WTC11 (cell line): ENCODE measurements at regions not wholly inside any gene's neighbourhood (a gene's known extent, or its start where the extent isn't known, plus 50 kb on each side); places are given as distances from the start of the nearest gene placed in this dataset.

ENCODE experiments used
- ATAC-seq: fragments of 200-7000 bp; cut with Tn5 transposase; 2 replicates; pipeline ENCODE4 v1.10.0; 2021; ENCODE audit warnings: mild to moderate bottlenecking, moderate library complexity
- CTCF ChIA-PET: fragments of 300-600 bp; sonication (Branson Sonifier 250); formaldehyde crosslinking; loops from one replicate; lab custom pipeline; 2021; ENCODE audit warnings: antibody characterized with exemption; lab: Charles Lee
- POLR2A ChIA-PET: fragments of 350-600 bp; sonication (Branson Sonifier 250); formaldehyde crosslinking; loops from one replicate; lab custom pipeline; 2021; ENCODE audit warnings: antibody characterized with exemption; lab: Charles Lee
- DNase-seq: peaks from one replicate; pipeline ENCODE4 v3.0.0; 2021; ENCODE audit warnings: low spot score
- H3K27ac Mint-ChIP-seq: 2 replicates; pipeline ENCODE4 v1.8.0; 2021; ENCODE audit warnings: mixed read lengths
- H3K27me3 Mint-ChIP-seq: 2 replicates; pipeline ENCODE4 v1.8.0; 2021; ENCODE audit warnings: low read depth, mild to moderate bottlenecking, moderate library complexity, mixed read lengths
- H3K36me3 Mint-ChIP-seq: 2 replicates; pipeline ENCODE4 v1.8.0; 2021; ENCODE audit warnings: mixed read lengths
- H3K4me1 Mint-ChIP-seq: 2 replicates; pipeline ENCODE4 v1.8.0; 2022; ENCODE audit warnings: mixed read lengths
- H3K4me3 Mint-ChIP-seq: 2 replicates; pipeline ENCODE4 v1.8.0; 2021; ENCODE audit warnings: mild to moderate bottlenecking, moderate library complexity, mixed read lengths
- H3K9me3 Mint-ChIP-seq: 2 replicates; pipeline ENCODE4 v1.8.0; 2021; ENCODE audit warnings: mixed read lengths
- ELF4 ChIP-seq: sonication (generic); formaldehyde crosslinking; IDR thresholded peaks from 2 replicates; pipeline ENCODE4 v1.8.1; 2022; ENCODE audit warnings: low read depth, mild to moderate bottlenecking, moderate library complexity, missing genetic modification reagents
- FOXP4 ChIP-seq: sonication (generic); formaldehyde crosslinking; IDR thresholded peaks from 2 replicates; pipeline ENCODE4 v1.8.0; 2022; ENCODE audit warnings: mild to moderate bottlenecking, missing genetic modification reagents
- IRF2 ChIP-seq: sonication (generic); formaldehyde crosslinking; IDR thresholded peaks from 2 replicates; pipeline ENCODE4 v1.8.0; 2022; ENCODE audit warnings: low read depth, missing genetic modification reagents, borderline replicate concordance
- MYBL2 ChIP-seq: sonication (generic); formaldehyde crosslinking; IDR thresholded peaks from 2 replicates; pipeline ENCODE4 v1.8.1; 2023; ENCODE audit warnings: mild to moderate bottlenecking, moderate library complexity, missing genetic modification reagents
- TEAD1 ChIP-seq: sonication (generic); formaldehyde crosslinking; IDR thresholded peaks from 2 replicates; pipeline ENCODE4 v1.8.0; 2022; ENCODE audit warnings: mild to moderate bottlenecking, missing genetic modification reagents
- ZNF423 ChIP-seq: fragments of 250-450 bp; sonication (Bioruptor Pico); IDR thresholded peaks from 2 replicates; pipeline ENCODE4 v2.1.2; 2022; ENCODE audit warnings: mild to moderate bottlenecking, moderate library complexity
- ZNF425 ChIP-seq: fragments of 250-450 bp; sonication (Bioruptor Pico); conservative IDR thresholded peaks from 2 replicates; pipeline ENCODE4 v1.9.0; 2021; ENCODE audit warnings: mild to moderate bottlenecking
- TF ChIP-seq, protein P1 (sequence below): fragments of 250-450 bp; sonication (Bioruptor Pico); IDR thresholded peaks from 2 replicates; pipeline ENCODE4 v1.9.0; 2021; ENCODE audit warnings: mild to moderate bottlenecking
- TF ChIP-seq, protein P2 (sequence below): fragments of 200-600 bp; IDR thresholded peaks from 2 replicates; pipeline ENCODE4 v1.8.0; 2022; ENCODE audit warnings: antibody characterized with exemption

GRCh38 chr5:18312016-18312415 is 677.8 kb downstream of the TAF11L14 start:
- peaks cover 19% of the 10 kb centered on the region for H3K36me3 Mint-ChIP-seq
- ChIA-PET CTCF (no interaction called here), POLR2A (interaction anchor here (0.6 kb wide), 1 partner anchor 526 kb away, joined by 5 read pairs; no protein-coding TSS in a partner anchor)
- H3K27ac Mint-ChIP-seq: no peak overlapping the region
- TF ChIP-seq ELF4 (CRISPR knock-in tag): no peak
- TF ChIP-seq ZNF423 (CRISPR knock-in tag): no peak
- no peak for TF ChIP-seq TEAD1 (CRISPR knock-in tag)
- TF ChIP-seq, protein P1, sequence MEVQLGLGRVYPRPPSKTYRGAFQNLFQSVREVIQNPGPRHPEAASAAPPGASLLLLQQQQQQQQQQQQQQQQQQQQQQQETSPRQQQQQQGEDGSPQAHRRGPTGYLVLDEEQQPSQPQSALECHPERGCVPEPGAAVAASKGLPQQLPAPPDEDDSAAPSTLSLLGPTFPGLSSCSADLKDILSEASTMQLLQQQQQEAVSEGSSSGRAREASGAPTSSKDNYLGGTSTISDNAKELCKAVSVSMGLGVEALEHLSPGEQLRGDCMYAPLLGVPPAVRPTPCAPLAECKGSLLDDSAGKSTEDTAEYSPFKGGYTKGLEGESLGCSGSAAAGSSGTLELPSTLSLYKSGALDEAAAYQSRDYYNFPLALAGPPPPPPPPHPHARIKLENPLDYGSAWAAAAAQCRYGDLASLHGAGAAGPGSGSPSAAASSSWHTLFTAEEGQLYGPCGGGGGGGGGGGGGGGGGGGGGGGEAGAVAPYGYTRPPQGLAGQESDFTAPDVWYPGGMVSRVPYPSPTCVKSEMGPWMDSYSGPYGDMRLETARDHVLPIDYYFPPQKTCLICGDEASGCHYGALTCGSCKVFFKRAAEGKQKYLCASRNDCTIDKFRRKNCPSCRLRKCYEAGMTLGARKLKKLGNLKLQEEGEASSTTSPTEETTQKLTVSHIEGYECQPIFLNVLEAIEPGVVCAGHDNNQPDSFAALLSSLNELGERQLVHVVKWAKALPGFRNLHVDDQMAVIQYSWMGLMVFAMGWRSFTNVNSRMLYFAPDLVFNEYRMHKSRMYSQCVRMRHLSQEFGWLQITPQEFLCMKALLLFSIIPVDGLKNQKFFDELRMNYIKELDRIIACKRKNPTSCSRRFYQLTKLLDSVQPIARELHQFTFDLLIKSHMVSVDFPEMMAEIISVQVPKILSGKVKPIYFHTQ (CRISPR knock-in tag): no peak
- no peak for TF ChIP-seq FOXP4 (CRISPR knock-in tag)
- no peak for TF ChIP-seq IRF2 (CRISPR knock-in tag)
- H3K4me1 Mint-ChIP-seq: no peaks in the 10 kb centered on the region
- peaks cover 10% of the 10 kb centered on the region for H3K9me3 Mint-ChIP-seq
- DNase-seq (no peak), ATAC-seq (no peak)
- peaks cover 2% of the 10 kb centered on the region; the same call in 1 of the 2 replicates for H3K27me3 Mint-ChIP-seq
- no peak overlapping the region for H3K4me3 Mint-ChIP-seq

DNA sequence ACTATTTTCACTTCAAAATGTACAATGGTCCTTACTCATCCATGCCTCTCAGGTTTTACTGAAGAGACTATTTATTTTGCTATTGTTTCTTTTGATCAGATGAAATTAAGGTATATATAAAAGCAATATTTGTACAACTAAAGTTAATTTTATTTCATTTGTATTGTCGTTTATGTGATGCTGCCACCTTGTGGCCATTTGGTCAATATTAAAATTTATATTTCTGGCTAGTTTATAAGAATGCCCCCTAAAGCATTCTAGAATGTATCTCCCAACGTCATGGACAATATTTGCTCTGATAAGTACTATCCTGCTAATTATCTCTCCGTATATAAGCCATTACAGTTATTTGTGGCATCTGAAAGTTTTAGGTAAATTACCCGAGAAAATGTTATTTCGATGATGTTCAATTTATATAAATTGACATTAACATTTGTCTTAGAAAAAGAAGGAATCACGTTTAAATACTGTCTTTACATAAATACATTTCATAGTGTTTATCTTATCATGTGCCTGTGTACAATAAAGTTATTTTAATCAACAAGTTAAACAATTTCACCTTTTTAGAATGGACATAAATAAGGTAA is 680.0 kb downstream of the TAF11L14 start:
- no peak overlapping the region for H3K27ac Mint-ChIP-seq
- no peaks in the 10 kb centered on the region; the same call in 1 of the 2 replicates for H3K27me3 Mint-ChIP-seq
- no peaks in the 10 kb centered on the region for H3K4me1 Mint-ChIP-seq
- no peak overlapping the region for H3K4me3 Mint-ChIP-seq
- no peak for TF ChIP-seq MYBL2 (CRISPR knock-in tag)
- TF ChIP-seq, protein P2, sequence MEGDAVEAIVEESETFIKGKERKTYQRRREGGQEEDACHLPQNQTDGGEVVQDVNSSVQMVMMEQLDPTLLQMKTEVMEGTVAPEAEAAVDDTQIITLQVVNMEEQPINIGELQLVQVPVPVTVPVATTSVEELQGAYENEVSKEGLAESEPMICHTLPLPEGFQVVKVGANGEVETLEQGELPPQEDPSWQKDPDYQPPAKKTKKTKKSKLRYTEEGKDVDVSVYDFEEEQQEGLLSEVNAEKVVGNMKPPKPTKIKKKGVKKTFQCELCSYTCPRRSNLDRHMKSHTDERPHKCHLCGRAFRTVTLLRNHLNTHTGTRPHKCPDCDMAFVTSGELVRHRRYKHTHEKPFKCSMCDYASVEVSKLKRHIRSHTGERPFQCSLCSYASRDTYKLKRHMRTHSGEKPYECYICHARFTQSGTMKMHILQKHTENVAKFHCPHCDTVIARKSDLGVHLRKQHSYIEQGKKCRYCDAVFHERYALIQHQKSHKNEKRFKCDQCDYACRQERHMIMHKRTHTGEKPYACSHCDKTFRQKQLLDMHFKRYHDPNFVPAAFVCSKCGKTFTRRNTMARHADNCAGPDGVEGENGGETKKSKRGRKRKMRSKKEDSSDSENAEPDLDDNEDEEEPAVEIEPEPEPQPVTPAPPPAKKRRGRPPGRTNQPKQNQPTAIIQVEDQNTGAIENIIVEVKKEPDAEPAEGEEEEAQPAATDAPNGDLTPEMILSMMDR: peak; percentile 69
- CTCF ChIA-PET: no interaction called here
- no peak for ATAC-seq
- POLR2A ChIA-PET: no interaction called here
- no peak for DNase-seq
- H3K9me3 Mint-ChIP-seq: peaks cover 7% of the 10 kb centered on the region
- peaks cover 11% of the 10 kb centered on the region for H3K36me3 Mint-ChIP-seq

- TF ChIP-seq ZNF425 (CRISPR knock-in tag): no peak
Observed at GRCh38 chr5:18321262-18321942, 687.1 kb downstream of the TAF11L14 start.

More at GRCh38 chr5:18321262-18321942, 687.1 kb downstream of the TAF11L14 start:
- no peak overlapping the region for H3K27ac Mint-ChIP-seq
- H3K4me3 Mint-ChIP-seq: no peak overlapping the region
- ChIA-PET CTCF (no interaction called here), POLR2A (no interaction called here)
- ATAC-seq: no peak
- peaks cover 7% of the 10 kb centered on the region for H3K4me1 Mint-ChIP-seq
- H3K27me3 Mint-ChIP-seq: no peaks in the 10 kb centered on the region
- H3K36me3 Mint-ChIP-seq: no peaks in the 10 kb centered on the region
- peaks cover 10% of the 10 kb centered on the region for H3K9me3 Mint-ChIP-seq
- no peak for DNase-seq
